T-helper 1 cell treated with Interleukin-12 subunit alpha and Interleukin-12 subunit beta and Interleukin-4 antibody, amounts not matched to agents 30 μg/mL and 1 μg/mL, for 36 hours (primary cell): ENCODE measurements at regions not wholly inside any gene's neighbourhood (a gene's known extent, or its start where the extent isn't known, plus 50 kb on each side); places are given as distances from the start of the nearest gene placed in this dataset.
"Not testable (repeated sequence)": the region's sequence is repeated elsewhere in the genome, so short reads cannot be mapped to it uniquely, and the experiment has no call there.

Experiments
- H3K27ac Mint-ChIP-seq: one replicate; pipeline ENCODE4 v1.8.0; 2021; ENCODE audit warnings: mild to moderate bottlenecking, mixed read lengths
- H3K27me3 Mint-ChIP-seq: one replicate; pipeline ENCODE4 v1.8.0; 2021; ENCODE audit warnings: low read depth, mixed read lengths
- H3K36me3 Mint-ChIP-seq: one replicate; pipeline ENCODE4 v1.8.0; 2021; ENCODE audit warnings: low read depth, mixed read lengths
- H3K4me1 Mint-ChIP-seq: one replicate; pipeline ENCODE4 v1.8.0; 2021; ENCODE audit warnings: low read depth, mixed read lengths
- H3K4me3 Mint-ChIP-seq: one replicate; pipeline ENCODE4 v1.8.0; 2021; ENCODE audit warnings: mild to moderate bottlenecking, moderate library complexity, mixed read lengths
- H3K9me3 Mint-ChIP-seq: one replicate; pipeline ENCODE4 v1.8.0; 2021; ENCODE audit warnings: mixed read lengths

GRCh38 chr10:118442032-118442431 is 99.9 kb upstream of the FAM204A start:
- Mint-ChIP-seq H3K27ac (no peak overlapping the region), H3K27me3 (peaks cover 23% of the 10 kb centered on the region), H3K4me1 (no peaks in the 10 kb centered on the region), H3K9me3 (no peaks in the 10 kb centered on the region), H3K36me3 (no peaks in the 10 kb centered on the region), H3K4me3 (no peak overlapping the region)

GRCh38 chr10:118439824-118440223 is 97.7 kb upstream of the FAM204A start:
- Mint-ChIP-seq H3K27me3 (peaks cover 31% of the 10 kb centered on the region), H3K9me3 (no peaks in the 10 kb centered on the region)

GRCh38 chr10:118436742-118437141 is 94.6 kb upstream of the FAM204A start:
- Mint-ChIP-seq H3K27me3 (peaks cover 27% of the 10 kb centered on the region), H3K36me3 (no peaks in the 10 kb centered on the region), H3K4me1 (no peaks in the 10 kb centered on the region), H3K27ac (no peak overlapping the region), H3K9me3 (no peaks in the 10 kb centered on the region), H3K4me3 (no peak overlapping the region)

More at GRCh38 chr10:118439824-118440223, 97.7 kb upstream of the FAM204A start:
- H3K27ac Mint-ChIP-seq = no peak overlapping the region
- no peaks in the 10 kb centered on the region for H3K4me1 Mint-ChIP-seq
- no peak overlapping the region for H3K4me3 Mint-ChIP-seq
- no peaks in the 10 kb centered on the region for H3K36me3 Mint-ChIP-seq

- no peak overlapping the region for H3K27ac Mint-ChIP-seq
- no peaks in the 10 kb centered on the region for H3K4me1 Mint-ChIP-seq
- no peak overlapping the region for H3K4me3 Mint-ChIP-seq
- no peaks in the 10 kb centered on the region for H3K36me3 Mint-ChIP-seq
- no peaks in the 10 kb centered on the region for H3K9me3 Mint-ChIP-seq
- H3K27me3 Mint-ChIP-seq = peaks cover 8% of the 10 kb centered on the region
These were observed 88.1 kb upstream of the FAM204A start for GRCh38 chr10:118430190-118430589.

- Mint-ChIP-seq H3K27ac (no peak overlapping the region), H3K9me3 (no peaks in the 10 kb centered on the region), H3K4me3 (no peak overlapping the region), H3K36me3 (no peaks in the 10 kb centered on the region), H3K4me1 (peaks cover 3% of the 10 kb centered on the region), H3K27me3 (peaks cover 9% of the 10 kb centered on the region)
These were observed 81.8 kb upstream of the FAM204A start for GRCh38 chr10:118423800-118424442.

- no peaks in the 10 kb centered on the region for H3K9me3 Mint-ChIP-seq
- no peak overlapping the region for H3K27ac Mint-ChIP-seq
- no peak overlapping the region for H3K4me3 Mint-ChIP-seq
- peaks cover 9% of the 10 kb centered on the region for H3K27me3 Mint-ChIP-seq
- H3K4me1 Mint-ChIP-seq = peaks cover 3% of the 10 kb centered on the region
- no peaks in the 10 kb centered on the region for H3K36me3 Mint-ChIP-seq
These were observed 80.1 kb upstream of the FAM204A start for GRCh38 chr10:118422241-118422640.

- not testable (repeated sequence) for H3K27ac Mint-ChIP-seq, H3K4me3 Mint-ChIP-seq, H3K9me3 Mint-ChIP-seq, H3K36me3 Mint-ChIP-seq, H3K4me1 Mint-ChIP-seq
- peaks cover 20% of the 10 kb centered on the region for H3K27me3 Mint-ChIP-seq
These were observed 77.9 kb upstream of the FAM204A start for GRCh38 chr10:118420049-118420448.

- H3K27me3 Mint-ChIP-seq = peaks cover 26% of the 10 kb centered on the region
- H3K4me1 Mint-ChIP-seq = no peaks in the 10 kb centered on the region
- no peaks in the 10 kb centered on the region for H3K9me3 Mint-ChIP-seq
- H3K4me3 Mint-ChIP-seq = no peak overlapping the region
- no peak overlapping the region for H3K27ac Mint-ChIP-seq
- H3K36me3 Mint-ChIP-seq = no peaks in the 10 kb centered on the region
These were observed 70.8 kb upstream of the FAM204A start for GRCh38 chr10:118412932-118413331.

GRCh38 chr10:118412132-118412760 is 70.1 kb upstream of the FAM204A start:
- Mint-ChIP-seq H3K9me3 (no peaks in the 10 kb centered on the region), H3K36me3 (no peaks in the 10 kb centered on the region), H3K4me3 (no peak overlapping the region), H3K27me3 (peaks cover 26% of the 10 kb centered on the region), H3K27ac (no peak overlapping the region), H3K4me1 (no peaks in the 10 kb centered on the region)

GRCh38 chr10:118409295-118409694 is 67.2 kb upstream of the FAM204A start:
- Mint-ChIP-seq H3K9me3 (no peaks in the 10 kb centered on the region), H3K4me3 (no peak overlapping the region), H3K36me3 (no peaks in the 10 kb centered on the region), H3K27ac (no peak overlapping the region), H3K27me3 (peaks cover 15% of the 10 kb centered on the region), H3K4me1 (no peaks in the 10 kb centered on the region)

GRCh38 chr10:118408181-118408580 is 66.1 kb upstream of the FAM204A start:
- H3K4me1 Mint-ChIP-seq = no peaks in the 10 kb centered on the region
- H3K27ac Mint-ChIP-seq = no peak overlapping the region
- H3K36me3 Mint-ChIP-seq = no peaks in the 10 kb centered on the region
- no peaks in the 10 kb centered on the region for H3K9me3 Mint-ChIP-seq
- H3K27me3 Mint-ChIP-seq = peaks cover 10% of the 10 kb centered on the region
- no peak overlapping the region for H3K4me3 Mint-ChIP-seq

GRCh38 chr10:118407777-118408176 is 65.7 kb upstream of the FAM204A start:
- peaks cover 10% of the 10 kb centered on the region for H3K27me3 Mint-ChIP-seq
- H3K36me3 Mint-ChIP-seq = no peaks in the 10 kb centered on the region
- H3K9me3 Mint-ChIP-seq = no peaks in the 10 kb centered on the region
- H3K27ac Mint-ChIP-seq = no peak overlapping the region
- H3K4me3 Mint-ChIP-seq = no peak overlapping the region
- no peaks in the 10 kb centered on the region for H3K4me1 Mint-ChIP-seq

- Mint-ChIP-seq H3K9me3 (no peaks in the 10 kb centered on the region), H3K27me3 (peaks cover 12% of the 10 kb centered on the region), H3K27ac (no peak overlapping the region), H3K36me3 (no peaks in the 10 kb centered on the region), H3K4me3 (no peak overlapping the region), H3K4me1 (no peaks in the 10 kb centered on the region)
These were observed 64.9 kb upstream of the FAM204A start for GRCh38 chr10:118407026-118407425.

- H3K4me1 Mint-ChIP-seq = no peaks in the 10 kb centered on the region
- no peaks in the 10 kb centered on the region for H3K9me3 Mint-ChIP-seq
- no peak overlapping the region for H3K4me3 Mint-ChIP-seq
- H3K36me3 Mint-ChIP-seq = no peaks in the 10 kb centered on the region
- peaks cover 12% of the 10 kb centered on the region for H3K27me3 Mint-ChIP-seq
- no peak overlapping the region for H3K27ac Mint-ChIP-seq
These were observed 63.8 kb upstream of the FAM204A start for GRCh38 chr10:118405928-118406327.

- peaks cover 12% of the 10 kb centered on the region for H3K27me3 Mint-ChIP-seq
- H3K4me1 Mint-ChIP-seq = no peaks in the 10 kb centered on the region
- no peak overlapping the region for H3K4me3 Mint-ChIP-seq
- H3K36me3 Mint-ChIP-seq = no peaks in the 10 kb centered on the region
- no peaks in the 10 kb centered on the region for H3K9me3 Mint-ChIP-seq
- H3K27ac Mint-ChIP-seq = no peak overlapping the region
These were observed 61.8 kb upstream of the FAM204A start for GRCh38 chr10:118403967-118404366.
